Pons (tissue), 1 donor: ENCODE measurements at regions not wholly inside any gene's neighbourhood (a gene's known extent, or its start where the extent isn't known, plus 50 kb on each side); places are given as distances from the start of the nearest gene placed in this dataset.
A peak's percentile ranks its signal among the peaks of the same experiment; 100 is the strongest.

Source experiments
- DNase-seq: peaks from one replicate; pipeline ENCODE4 v3.0.0-alpha.2; 2016; ENCODE audit warnings: low spot score

GRCh38 chr12:47610686-47611252, 95.1 kb downstream of the RPAP3 start:
- DNase-seq = no peak

DNA sequence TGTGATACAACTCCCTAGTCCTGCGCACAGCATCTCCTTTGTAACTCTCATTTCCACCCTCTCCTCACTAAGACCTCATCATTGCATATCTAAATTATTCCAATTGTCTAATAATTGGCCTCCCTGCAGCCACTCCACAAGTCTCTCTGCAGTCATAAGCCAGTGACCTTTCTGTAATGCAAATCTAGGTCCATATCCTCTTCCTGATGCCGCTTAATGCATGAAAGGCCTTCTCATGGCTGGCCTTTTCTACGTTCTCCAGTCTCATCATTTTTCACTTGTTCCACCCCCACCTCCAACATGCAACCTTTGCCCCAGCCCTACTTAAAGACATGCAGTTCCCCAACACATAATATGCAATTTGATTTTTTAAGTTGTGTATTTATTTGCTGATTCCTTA, 96.0 kb downstream of the RPAP3 start:
- no peak for DNase-seq

DNA sequence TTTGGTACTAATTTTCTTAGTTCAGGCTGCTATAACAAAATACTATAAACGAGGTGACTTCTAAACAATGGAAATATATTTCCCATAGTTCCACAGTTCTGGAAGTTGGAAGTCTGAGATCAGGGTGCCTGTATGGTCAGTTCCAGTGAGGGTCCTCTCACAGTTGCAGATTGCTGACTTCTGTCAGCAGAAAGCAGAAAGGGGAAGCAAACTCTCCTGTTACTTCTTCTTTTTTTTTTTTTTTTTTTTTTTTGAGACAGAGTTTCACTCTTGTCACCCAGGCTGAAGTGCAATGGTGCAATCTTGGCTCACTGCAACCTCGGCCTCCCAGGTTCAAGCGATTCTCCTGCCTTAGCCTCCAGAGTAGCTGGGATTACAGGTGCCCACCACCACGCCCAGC, 97.2 kb downstream of the RPAP3 start:
- peak; percentile 39 for DNase-seq

- no peak for DNase-seq
These were observed 101.5 kb downstream of the RPAP3 start for GRCh38 chr12:47604221-47604873.

DNA sequence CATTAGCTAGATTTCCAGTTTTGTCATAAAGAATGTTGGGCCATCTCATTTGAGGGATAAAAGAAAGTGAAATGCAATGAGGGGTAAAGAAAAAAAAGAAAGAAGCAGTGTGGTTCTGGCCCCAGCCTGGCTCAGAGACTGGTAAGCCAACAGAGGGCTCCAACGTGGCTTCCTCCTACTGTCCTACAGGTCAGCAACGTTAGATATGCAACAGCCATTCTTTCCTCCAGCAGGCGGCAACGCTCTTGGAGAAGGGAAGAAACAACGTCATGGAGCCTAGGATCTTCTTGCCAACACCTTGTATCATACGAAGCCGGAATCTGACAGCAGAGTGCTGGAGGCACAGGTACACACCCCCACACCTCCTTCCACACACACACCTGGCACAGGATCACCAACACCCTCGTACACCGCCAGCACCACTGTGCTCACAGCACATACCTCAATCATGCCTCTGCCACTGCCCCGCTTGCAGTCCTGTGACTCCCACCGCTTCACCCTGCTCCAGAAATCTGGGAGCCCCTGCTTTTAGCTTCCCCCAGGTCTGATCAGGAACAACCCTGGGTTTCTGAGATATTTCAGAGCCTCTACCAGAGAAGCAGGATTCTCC, 102.8 kb downstream of the RPAP3 start:
- DNase-seq = no peak

GRCh38 chr12:47602325-47602724, 103.5 kb downstream of the RPAP3 start:
- DNase-seq = no peak

- no peak for DNase-seq
These were observed 104.8 kb downstream of the RPAP3 start for GRCh38 chr12:47601071-47601470.

GRCh38 chr12:47591795-47592194, 114.0 kb downstream of the RPAP3 start:
- DNase-seq = peak; percentile 56

DNA sequence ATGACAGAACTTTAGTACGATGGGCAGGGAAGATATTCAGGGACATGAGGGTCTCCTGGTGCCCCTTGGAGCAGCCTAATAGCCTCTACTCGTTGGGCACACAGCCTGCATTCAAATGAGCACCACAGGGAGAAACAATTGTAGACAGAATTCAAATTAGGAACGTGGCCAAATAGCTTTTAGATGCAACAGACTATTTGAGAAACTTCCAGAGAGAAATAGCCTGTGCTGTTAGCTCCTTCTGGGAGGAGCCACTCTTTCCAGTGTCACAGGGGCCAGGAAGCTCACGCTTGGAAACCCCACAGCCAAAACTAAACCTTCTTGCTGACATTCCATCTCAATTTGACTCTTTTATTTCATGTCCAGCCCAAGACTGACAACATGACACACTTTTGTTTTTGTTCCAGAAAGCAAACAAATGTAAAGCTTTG, 114.5 kb downstream of the RPAP3 start:
- no peak for DNase-seq

DNA sequence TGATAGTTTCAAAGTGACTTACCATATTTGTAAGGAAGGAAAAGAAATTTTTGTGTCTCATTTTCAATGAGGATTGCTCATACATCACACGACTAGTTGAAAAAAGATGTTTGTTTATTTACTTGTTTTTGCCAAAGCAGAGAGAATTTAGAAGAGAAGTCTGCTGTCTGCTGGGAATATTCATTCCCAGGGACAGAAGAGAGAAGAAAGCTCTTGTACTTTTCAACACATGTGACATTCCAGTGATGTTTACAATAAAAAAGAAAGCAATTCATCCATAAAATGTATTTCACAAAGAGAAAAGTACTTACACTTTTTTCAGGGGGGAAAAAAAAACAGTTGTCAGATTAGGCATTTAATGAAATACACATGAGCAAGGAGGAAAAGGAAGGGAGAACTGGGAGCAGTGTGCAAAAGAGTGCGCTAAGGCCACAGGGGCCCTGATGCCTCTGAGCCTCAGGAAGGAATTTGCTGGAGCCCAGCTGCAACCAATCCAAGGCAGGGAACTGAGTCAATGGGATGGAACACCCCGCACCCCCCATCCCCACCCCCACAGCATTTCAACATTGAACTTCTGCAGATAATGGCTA, 115.0 kb downstream of the RPAP3 start:
- no peak for DNase-seq

GRCh38 chr12:47586952-47587669, 118.7 kb downstream of the RPAP3 start:
- DNase-seq = no peak

DNA sequence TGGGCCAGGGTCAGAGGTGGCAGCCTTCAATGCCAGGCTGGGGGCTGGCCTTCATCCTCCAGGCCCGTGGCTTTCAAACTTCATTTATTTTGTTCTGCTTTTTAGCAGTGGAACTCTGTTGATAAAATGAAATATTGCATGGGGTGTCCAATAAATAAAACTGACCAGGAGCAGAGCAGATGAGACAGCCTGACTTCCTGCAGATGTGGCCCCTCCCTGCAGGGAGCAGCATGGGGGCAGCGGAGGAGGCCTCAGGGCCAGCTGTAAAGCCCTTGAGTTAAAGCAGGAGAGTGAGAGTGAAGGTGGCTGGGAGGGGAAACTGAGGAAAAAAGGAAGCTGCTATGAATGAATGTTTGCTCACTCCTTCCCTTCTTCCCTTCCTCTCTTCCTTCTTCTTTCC, 120.3 kb downstream of the RPAP3 start:
- DNase-seq = no peak

DNA sequence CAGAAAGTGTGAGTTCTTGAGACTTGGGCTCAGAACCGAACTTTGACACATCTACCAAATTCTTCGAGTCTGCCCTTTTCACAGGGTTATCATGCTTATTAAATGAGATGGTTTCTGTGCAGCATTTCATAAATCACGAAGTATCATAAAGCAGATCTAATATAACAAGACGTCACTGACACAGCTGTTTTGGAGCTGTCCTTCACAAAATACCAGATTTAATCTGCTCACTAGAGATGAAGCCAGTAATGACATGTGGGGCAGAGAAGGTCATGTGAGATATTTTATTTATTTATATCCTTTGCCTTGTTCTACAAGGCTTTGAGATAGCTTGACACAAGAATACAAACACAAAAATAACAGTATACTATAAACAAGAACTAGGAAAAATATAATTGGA, 127.0 kb downstream of the RPAP3 start:
- DNase-seq = no peak

DNA sequence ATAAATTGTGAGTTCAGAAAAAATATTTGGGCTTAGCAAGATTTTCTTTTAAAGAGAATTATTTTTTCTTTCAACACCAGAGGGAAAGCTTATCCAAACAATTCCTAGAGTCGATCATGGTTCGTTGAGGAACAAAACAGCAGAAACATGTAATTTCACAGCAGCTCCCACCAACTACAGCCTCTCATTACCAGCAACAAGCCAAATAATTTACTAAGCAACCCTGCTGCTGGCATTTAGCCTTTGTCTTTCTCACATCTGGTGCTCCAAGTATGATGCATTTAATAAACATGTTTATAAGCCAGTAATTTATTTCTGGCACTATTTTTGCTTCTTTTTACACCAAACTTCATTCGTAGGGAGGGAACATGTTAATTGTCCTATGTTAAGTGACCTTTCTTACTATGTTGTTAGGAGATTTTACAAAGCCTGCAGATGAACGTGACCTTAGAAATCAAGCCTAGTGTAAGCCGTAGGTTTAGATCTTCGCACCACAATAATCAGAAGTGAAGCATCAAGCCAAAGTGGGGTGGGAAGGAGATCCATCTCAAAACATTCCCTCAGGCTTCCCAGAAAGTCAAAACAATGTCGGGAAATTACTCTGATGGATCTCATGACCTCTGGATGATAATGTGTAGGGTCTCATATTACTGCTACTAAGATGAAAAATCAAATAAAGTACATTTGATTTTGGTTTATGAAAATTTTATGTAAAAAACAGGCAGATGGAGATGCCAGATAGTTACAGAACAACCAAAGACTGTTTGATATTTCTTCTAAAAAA, 128.4 kb downstream of the RPAP3 start:
- no peak for DNase-seq

DNA sequence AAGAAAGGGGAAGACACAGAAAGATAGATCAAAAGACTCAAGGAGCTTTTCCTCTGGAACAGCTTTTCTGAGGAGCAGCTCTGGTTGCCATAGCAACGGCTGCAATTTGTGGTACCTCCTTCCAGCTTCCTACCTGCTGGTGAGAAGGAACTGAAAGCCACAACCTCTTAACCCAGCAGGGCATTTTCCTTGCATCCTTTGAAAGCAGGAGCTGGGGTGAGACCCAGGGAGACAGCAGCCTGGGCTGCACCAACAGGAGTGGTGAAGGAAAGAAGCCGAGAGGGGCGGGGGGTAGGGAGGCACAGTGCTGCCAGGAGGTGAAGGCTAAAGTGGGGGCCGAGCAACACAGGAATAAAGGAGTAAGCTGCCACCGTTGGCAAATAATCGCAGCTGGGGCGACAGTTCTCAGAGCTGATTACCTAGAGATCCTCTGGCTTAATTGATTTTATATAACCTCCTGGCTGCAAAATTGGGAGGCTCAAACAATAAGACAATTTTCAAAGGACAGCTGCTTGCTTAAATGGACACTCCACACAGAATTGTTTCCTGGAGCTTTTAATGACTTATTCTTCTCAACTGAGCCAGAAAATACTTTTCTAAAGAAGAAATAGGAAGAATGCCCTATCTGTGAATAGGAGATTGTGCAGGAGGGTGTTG, 129.4 kb downstream of the RPAP3 start:
- DNase-seq = no peak

DNA sequence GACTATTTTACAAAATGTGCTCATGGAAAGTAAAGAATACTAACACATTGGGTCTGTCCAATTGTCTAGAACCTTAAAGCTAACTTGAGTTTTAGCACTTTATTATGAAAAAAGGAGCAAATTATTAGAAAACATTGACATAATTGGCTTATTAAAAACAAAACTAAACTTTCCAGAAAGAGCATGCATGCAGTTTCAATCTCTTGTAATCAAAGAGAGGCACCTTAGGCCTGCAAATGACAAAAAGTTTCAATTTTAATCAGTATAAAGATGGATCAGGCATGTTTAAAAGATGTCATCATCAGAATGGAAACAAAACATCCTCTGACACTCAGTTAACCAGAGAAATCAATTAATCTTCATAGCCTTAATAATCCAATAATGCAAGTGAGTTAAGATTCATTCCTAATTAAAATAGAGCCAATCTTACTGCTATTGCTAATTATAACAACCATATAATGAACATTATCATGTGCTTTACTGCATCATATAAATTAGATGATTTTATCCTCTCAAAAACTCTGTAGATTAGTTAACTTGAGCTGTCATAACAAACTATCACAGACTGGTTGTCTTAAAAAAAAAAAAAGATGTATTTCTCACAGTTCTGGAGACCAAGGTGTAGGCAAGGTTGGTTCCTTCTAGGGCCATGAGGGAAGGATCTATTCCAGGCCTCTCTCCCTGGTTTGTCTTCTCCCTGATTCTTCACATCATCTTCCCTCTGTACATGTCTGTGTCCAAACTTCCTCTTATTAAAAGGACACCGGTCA, 131.4 kb downstream of the RPAP3 start:
- no peak for DNase-seq

DNA sequence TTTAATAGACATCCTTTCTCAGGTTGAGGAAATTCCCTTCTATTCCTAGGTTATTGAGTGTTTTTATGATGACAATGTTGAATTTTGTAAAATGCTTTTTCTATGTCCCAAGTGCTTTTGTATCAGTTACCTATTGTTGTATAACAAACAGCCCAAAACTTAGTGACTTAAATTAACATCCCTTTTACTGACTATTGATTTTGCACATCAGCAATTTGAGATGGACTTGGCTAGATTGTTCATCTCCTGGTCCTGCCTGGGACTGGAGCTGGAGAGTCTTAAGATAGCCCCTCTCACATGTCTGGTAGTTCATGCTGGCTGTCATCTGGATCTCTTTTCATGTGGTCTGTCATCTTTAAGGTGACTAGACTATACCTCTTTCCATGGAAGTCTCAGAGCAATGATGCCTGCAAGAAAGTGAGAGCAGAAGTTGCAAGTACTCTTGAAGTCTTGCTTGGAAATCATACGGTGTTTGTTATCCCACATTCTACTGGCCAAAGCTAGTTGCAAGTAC, 132.6 kb downstream of the RPAP3 start:
- no peak for DNase-seq

GRCh38 chr12:47570151-47570550, 135.7 kb downstream of the RPAP3 start:
- no peak for DNase-seq

DNA sequence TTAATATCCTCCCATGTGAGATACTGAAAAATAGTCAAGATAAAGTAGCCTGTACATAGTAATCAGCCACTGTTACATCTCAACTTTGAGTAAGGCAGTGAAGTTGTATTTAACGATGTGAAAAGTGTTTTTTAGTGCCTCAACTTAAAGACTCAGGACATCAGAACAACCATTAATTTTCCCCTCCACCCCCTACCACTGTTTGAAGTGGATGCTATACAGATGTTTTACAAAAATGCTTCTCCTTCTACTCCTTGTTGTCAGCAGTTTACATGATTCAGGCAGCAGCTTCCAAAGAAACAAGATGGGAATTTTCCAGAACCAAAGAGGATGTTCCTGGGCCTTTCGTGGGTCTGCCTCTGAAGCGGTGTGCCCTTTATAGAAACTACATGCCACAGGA, 143.6 kb downstream of the RPAP3 start:
- DNase-seq = no peak

- DNase-seq = no peak
These were observed 144.1 kb downstream of the RPAP3 start for GRCh38 chr12:47561746-47562145.
